Ishikawa (cell line): ENCODE measurements at regions not wholly inside any gene's neighbourhood (a gene's known extent, or its start where the extent isn't known, plus 50 kb on each side); places are given as distances from the start of the nearest gene placed in this dataset.

Experiments
- CEBPB ChIP-seq: IDR thresholded peaks from 2 replicates; pipeline ENCODE4 v1.6.1; 2012
- EGR1 ChIP-seq: IDR thresholded peaks from 2 replicates; pipeline ENCODE4 v1.6.1; 2012
- EP300 ChIP-seq: IDR thresholded peaks from 2 replicates; pipeline ENCODE4 v1.6.1; 2012; ENCODE audit warnings: borderline replicate concordance
- FOXM1 ChIP-seq: IDR thresholded peaks from 2 replicates; pipeline ENCODE4 v1.6.1; 2012; ENCODE audit warnings: low read depth, borderline replicate concordance
- RAD21 ChIP-seq: IDR thresholded peaks from 2 replicates; pipeline ENCODE4 v1.6.1; 2012; ENCODE audit warnings: low read depth
- TAF1 ChIP-seq: IDR thresholded peaks from 2 replicates; pipeline ENCODE4 v1.6.1; 2012; ENCODE audit warnings: low read depth, mild to moderate bottlenecking
- TEAD4 ChIP-seq: IDR thresholded peaks from 2 replicates; pipeline ENCODE4 v1.6.1; 2012
- TF ChIP-seq, protein P1 (sequence below): IDR thresholded peaks from 2 replicates; pipeline ENCODE4 v1.6.1; 2012; ENCODE audit warnings: low read depth, mild to moderate bottlenecking
- TF ChIP-seq, protein P2 (sequence below): IDR thresholded peaks from 2 replicates; pipeline ENCODE4 v1.6.1; 2012
- TF ChIP-seq, protein P3 (sequence below): IDR thresholded peaks from 2 replicates; pipeline ENCODE4 v1.6.1; 2012

DNA sequence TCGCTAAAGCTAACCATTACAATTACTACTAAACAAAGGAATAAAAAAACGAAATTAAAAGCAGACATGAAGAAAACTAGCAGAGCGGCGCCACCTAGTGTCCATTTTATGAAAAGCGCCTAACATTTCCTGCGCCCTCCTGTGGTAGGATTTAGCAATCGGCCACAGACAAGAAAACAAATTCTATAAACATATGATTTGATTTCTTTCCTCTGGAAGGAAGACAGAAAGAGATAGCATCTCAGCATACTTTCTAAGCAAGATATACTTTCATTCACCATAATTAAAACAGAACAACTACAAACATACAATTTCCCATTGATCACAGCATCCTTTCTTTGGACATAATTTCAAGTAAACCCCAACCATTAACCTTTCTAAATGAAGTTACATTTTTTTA is 337.7 kb upstream of the NPVF start:
- TF ChIP-seq, protein P1, sequence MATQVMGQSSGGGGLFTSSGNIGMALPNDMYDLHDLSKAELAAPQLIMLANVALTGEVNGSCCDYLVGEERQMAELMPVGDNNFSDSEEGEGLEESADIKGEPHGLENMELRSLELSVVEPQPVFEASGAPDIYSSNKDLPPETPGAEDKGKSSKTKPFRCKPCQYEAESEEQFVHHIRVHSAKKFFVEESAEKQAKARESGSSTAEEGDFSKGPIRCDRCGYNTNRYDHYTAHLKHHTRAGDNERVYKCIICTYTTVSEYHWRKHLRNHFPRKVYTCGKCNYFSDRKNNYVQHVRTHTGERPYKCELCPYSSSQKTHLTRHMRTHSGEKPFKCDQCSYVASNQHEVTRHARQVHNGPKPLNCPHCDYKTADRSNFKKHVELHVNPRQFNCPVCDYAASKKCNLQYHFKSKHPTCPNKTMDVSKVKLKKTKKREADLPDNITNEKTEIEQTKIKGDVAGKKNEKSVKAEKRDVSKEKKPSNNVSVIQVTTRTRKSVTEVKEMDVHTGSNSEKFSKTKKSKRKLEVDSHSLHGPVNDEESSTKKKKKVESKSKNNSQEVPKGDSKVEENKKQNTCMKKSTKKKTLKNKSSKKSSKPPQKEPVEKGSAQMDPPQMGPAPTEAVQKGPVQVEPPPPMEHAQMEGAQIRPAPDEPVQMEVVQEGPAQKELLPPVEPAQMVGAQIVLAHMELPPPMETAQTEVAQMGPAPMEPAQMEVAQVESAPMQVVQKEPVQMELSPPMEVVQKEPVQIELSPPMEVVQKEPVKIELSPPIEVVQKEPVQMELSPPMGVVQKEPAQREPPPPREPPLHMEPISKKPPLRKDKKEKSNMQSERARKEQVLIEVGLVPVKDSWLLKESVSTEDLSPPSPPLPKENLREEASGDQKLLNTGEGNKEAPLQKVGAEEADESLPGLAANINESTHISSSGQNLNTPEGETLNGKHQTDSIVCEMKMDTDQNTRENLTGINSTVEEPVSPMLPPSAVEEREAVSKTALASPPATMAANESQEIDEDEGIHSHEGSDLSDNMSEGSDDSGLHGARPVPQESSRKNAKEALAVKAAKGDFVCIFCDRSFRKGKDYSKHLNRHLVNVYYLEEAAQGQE = no peak
- TF ChIP-seq CEBPB (no peak), TAF1 (no peak), FOXM1 (no peak), TEAD4 (no peak), RAD21 (peak; percentile 76), EP300 (no peak), EGR1 (no peak)
- TF ChIP-seq, protein P2, sequence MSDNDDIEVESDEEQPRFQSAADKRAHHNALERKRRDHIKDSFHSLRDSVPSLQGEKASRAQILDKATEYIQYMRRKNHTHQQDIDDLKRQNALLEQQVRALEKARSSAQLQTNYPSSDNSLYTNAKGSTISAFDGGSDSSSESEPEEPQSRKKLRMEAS = no peak
- TF ChIP-seq, protein P3, sequence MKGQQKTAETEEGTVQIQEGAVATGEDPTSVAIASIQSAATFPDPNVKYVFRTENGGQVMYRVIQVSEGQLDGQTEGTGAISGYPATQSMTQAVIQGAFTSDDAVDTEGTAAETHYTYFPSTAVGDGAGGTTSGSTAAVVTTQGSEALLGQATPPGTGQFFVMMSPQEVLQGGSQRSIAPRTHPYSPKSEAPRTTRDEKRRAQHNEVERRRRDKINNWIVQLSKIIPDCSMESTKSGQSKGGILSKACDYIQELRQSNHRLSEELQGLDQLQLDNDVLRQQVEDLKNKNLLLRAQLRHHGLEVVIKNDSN = no peak
